ENCODE measurements at regions not wholly inside any gene's neighbourhood (a gene's known extent, or its start where the extent isn't known, plus 50 kb on each side); places are given as distances from the start of the nearest gene placed in this dataset.

DNA sequence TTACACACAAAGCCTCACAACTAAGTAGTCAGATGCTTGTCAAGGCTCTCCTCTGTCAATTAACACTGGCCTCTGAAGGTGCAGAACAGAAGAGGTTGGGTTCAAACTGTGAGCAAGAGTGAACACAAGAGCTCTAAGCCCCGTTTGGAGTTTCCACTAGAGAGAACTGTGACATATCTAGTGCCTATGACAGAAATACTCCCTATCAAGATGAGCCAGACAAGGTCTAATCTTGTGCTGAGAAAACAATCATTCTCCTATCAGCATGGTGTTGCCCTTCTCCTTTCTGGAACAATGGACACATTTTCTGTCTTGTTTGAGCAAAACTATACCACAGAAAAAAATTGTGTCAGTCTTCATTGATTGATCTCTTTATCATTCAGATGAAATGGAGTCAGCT lies 62.4 kb upstream of the CCDC71L start:
- Mint-ChIP-seq H3K9me3 (no peaks in the 10 kb centered on the region), H3K27ac (no peak overlapping the region)

DNA sequence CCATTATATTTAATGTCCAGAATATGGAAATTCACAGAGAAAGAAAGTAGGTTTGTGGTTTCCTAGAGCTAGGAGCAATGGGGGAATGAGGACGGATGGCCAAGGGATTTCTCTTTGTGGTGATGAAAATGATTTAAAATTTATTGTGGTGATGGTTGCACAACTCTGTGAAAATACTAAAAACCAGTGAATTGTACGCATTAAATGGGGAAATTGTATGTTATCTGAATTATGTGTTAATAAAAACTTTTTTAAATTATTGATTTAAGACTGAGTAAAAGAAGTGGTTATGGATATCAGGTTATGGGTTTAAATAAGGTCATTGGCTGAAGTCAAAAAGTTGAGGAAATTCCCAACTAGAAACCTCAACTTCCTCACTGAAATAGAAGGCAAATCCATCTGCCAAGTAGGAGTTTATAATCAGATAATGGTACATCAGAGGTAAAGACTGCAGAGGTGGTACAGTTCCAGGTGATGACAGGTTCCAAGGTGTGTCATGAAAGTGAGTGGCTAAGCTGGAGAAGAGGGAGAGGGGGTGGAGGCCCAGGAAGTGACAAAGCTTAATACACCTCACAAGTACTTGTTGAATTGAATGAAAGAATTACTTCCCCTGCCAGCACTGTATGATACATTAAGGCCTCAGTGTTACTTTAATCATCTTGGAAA lies 68.9 kb upstream of the CCDC71L start:
- no peaks in the 10 kb centered on the region for H3K9me3 ChIP-seq (ENCODE audit: control insufficient read depth, insufficient read depth, low read length)
- peaks cover 16% of the 10 kb centered on the region for H3K4me1 ChIP-seq (ENCODE audit: control insufficient read depth, insufficient read depth, low read length)
- TF ChIP-seq, protein P1, sequence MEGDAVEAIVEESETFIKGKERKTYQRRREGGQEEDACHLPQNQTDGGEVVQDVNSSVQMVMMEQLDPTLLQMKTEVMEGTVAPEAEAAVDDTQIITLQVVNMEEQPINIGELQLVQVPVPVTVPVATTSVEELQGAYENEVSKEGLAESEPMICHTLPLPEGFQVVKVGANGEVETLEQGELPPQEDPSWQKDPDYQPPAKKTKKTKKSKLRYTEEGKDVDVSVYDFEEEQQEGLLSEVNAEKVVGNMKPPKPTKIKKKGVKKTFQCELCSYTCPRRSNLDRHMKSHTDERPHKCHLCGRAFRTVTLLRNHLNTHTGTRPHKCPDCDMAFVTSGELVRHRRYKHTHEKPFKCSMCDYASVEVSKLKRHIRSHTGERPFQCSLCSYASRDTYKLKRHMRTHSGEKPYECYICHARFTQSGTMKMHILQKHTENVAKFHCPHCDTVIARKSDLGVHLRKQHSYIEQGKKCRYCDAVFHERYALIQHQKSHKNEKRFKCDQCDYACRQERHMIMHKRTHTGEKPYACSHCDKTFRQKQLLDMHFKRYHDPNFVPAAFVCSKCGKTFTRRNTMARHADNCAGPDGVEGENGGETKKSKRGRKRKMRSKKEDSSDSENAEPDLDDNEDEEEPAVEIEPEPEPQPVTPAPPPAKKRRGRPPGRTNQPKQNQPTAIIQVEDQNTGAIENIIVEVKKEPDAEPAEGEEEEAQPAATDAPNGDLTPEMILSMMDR (IDR thresholded peaks at IDR 0.05) = no peak
- no peak overlapping the region for H3K27ac ChIP-seq (ENCODE audit: low read length)
- H3K4me3 Mint-ChIP-seq = no peak overlapping the region
- intact Hi-C loops (cut with micrococcal nuclease) = no loop called here
- peaks cover 0 to 2% of the 10 kb centered on the region in 2 donors for H3K9me3 Mint-ChIP-seq
- no peak for DNase-seq
- H3K36me3 ChIP-seq (ENCODE audit: control insufficient read depth, insufficient read depth, low read length) = no peaks in the 10 kb centered on the region
- H3K27ac Mint-ChIP-seq = no peak overlapping the region
- H3K27me3 Mint-ChIP-seq (ENCODE audit: low read depth in 2 of 2) = peaks cover 0 to 2% of the 10 kb centered on the region in 2 donors
- H3K4me3 ChIP-seq (ENCODE audit: low read length) = no peak overlapping the region
- no peak for ATAC-seq
- H3K36me3 Mint-ChIP-seq = no peaks in the 10 kb centered on the region
- 77% methylated on average over 2 of the region's 2 CpGs for WGBS (ENCODE audit: insufficient coverage)
- no peaks in the 10 kb centered on the region for H3K27me3 ChIP-seq (ENCODE audit: control insufficient read depth, insufficient read depth, low read length)
- H3K4me1 Mint-ChIP-seq = peaks cover 16 to 30% of the 10 kb centered on the region in 2 donors

More for the DNA sequence above, 62.4 kb upstream of the CCDC71L start:
- no peaks in the 10 kb centered on the region for H3K9me3 ChIP-seq (ENCODE audit: control insufficient read depth, insufficient read depth, low read length)
- ATAC-seq (no peak), DNase-seq (no peak)
- no peak overlapping the region for H3K4me3 Mint-ChIP-seq
- TF ChIP-seq, protein P1 (IDR thresholded peaks at IDR 0.05) = no peak
- peaks cover 3 to 20% of the 10 kb centered on the region in 2 donors for H3K27me3 Mint-ChIP-seq (ENCODE audit: low read depth in 2 of 2)
- intact Hi-C loops (cut with micrococcal nuclease) = no loop called here
- no peaks in the 10 kb centered on the region for H3K36me3 Mint-ChIP-seq
- H3K4me3 ChIP-seq (ENCODE audit: low read length) = no peak overlapping the region
- peaks cover 3% of the 10 kb centered on the region for H3K4me1 ChIP-seq (ENCODE audit: control insufficient read depth, insufficient read depth, low read length)
- H3K4me1 Mint-ChIP-seq = no peaks in the 10 kb centered on the region
- H3K27ac ChIP-seq (ENCODE audit: low read length) = no peak overlapping the region
- H3K27me3 ChIP-seq (ENCODE audit: control insufficient read depth, insufficient read depth, low read length) = no peaks in the 10 kb centered on the region
- no peaks in the 10 kb centered on the region for H3K36me3 ChIP-seq (ENCODE audit: control insufficient read depth, insufficient read depth, low read length)
- WGBS (ENCODE audit: insufficient coverage) = 63% methylated on average over 1 of the region's 1 CpG

- TF ChIP-seq, protein P1 (IDR thresholded peaks at IDR 0.05) = no peak
- no peaks in the 10 kb centered on the region for H3K9me3 ChIP-seq (ENCODE audit: control insufficient read depth, insufficient read depth, low read length)
- peaks cover 16% of the 10 kb centered on the region for H3K4me1 ChIP-seq (ENCODE audit: control insufficient read depth, insufficient read depth, low read length)
- peaks cover 16 to 31% of the 10 kb centered on the region in 2 donors for H3K4me1 Mint-ChIP-seq
- ATAC-seq (no peak), DNase-seq (peak in 1 of 2 donors; percentile 18)
- H3K36me3 ChIP-seq (ENCODE audit: control insufficient read depth, insufficient read depth, low read length) = no peaks in the 10 kb centered on the region
- H3K27ac Mint-ChIP-seq = peak overlapping the region in 1 of 2 donors; percentile 71
- no peak overlapping the region for H3K4me3 ChIP-seq (ENCODE audit: low read length)
- no peaks in the 10 kb centered on the region for H3K27me3 ChIP-seq (ENCODE audit: control insufficient read depth, insufficient read depth, low read length)
- no peak overlapping the region for H3K27ac ChIP-seq (ENCODE audit: low read length)
- no peaks in the 10 kb centered on the region for H3K27me3 Mint-ChIP-seq (ENCODE audit: low read depth in 2 of 2)
- intact Hi-C loops (cut with micrococcal nuclease) = no loop called here
- peaks cover 0 to 2% of the 10 kb centered on the region in 2 donors for H3K9me3 Mint-ChIP-seq
- H3K4me3 Mint-ChIP-seq = no peak overlapping the region
- 12% methylated on average over 4 of the region's 5 CpGs for WGBS (ENCODE audit: insufficient coverage)
- H3K36me3 Mint-ChIP-seq = no peaks in the 10 kb centered on the region
These were observed 70.2 kb upstream of the CCDC71L start for GRCh38 chr7:106731187-106731586.
